M059J (cell line): ENCODE measurements at regions not wholly inside any gene's neighbourhood (a gene's known extent, or its start where the extent isn't known, plus 50 kb on each side); places are given as distances from the start of the nearest gene placed in this dataset.

Source experiments
- DNase-seq: peaks from one replicate; pipeline ENCODE4 v3.0.0-alpha.2; 2012; ENCODE audit warnings: low read depth

GRCh38 chr1:91151702-91152101 is 129.9 kb upstream of the ZNF644 start:
- DNase-seq: no peak

- DNase-seq: no peak
These were observed 126.8 kb upstream of the ZNF644 start for GRCh38 chr1:91148641-91149069.

GRCh38 chr1:91141858-91142257 is 120.0 kb upstream of the ZNF644 start:
- no peak for DNase-seq

GRCh38 chr1:91138959-91139358 is 117.1 kb upstream of the ZNF644 start:
- DNase-seq: no peak

GRCh38 chr1:91137173-91137852 is 115.5 kb upstream of the ZNF644 start:
- no peak for DNase-seq

GRCh38 chr1:91135799-91136198 is 114.0 kb upstream of the ZNF644 start:
- no peak for DNase-seq

- DNase-seq: no peak
These were observed 111.4 kb upstream of the ZNF644 start for GRCh38 chr1:91133248-91133647.

GRCh38 chr1:91130256-91130985 is 108.6 kb upstream of the ZNF644 start:
- DNase-seq: no peak

- no peak for DNase-seq
These were observed 107.6 kb upstream of the ZNF644 start for GRCh38 chr1:91129458-91129857.

- DNase-seq: no peak
These were observed 107.2 kb upstream of the ZNF644 start for GRCh38 chr1:91129017-91129416.

GRCh38 chr1:91124989-91125417 is 103.2 kb upstream of the ZNF644 start:
- peak; percentile 7 for DNase-seq

- no peak for DNase-seq
These were observed 102.6 kb upstream of the ZNF644 start for GRCh38 chr1:91124290-91124985.

GRCh38 chr1:91123773-91124172 is 101.9 kb upstream of the ZNF644 start:
- no peak for DNase-seq

- no peak for DNase-seq
These were observed 101.5 kb upstream of the ZNF644 start for GRCh38 chr1:91123319-91123718.

- no peak for DNase-seq
These were observed 100.4 kb upstream of the ZNF644 start for GRCh38 chr1:91122106-91122717.

- DNase-seq: no peak
These were observed 99.5 kb upstream of the ZNF644 start for GRCh38 chr1:91121366-91121765.

- DNase-seq: no peak
These were observed 99.1 kb upstream of the ZNF644 start for GRCh38 chr1:91120936-91121335.

GRCh38 chr1:91120421-91120820 is 98.6 kb upstream of the ZNF644 start:
- no peak for DNase-seq

GRCh38 chr1:91104712-91105111 is 82.9 kb upstream of the ZNF644 start:
- DNase-seq: no peak

GRCh38 chr1:91101328-91101727 is 79.5 kb upstream of the ZNF644 start:
- no peak for DNase-seq

- peak; percentile 88 for DNase-seq
These were observed 78.1 kb upstream of the ZNF644 start for GRCh38 chr1:91099746-91100621.
